Activated naive CD4-positive, alpha-beta T cell treated with anti-CD3 and anti-CD28 coated beads, Interleukin-2, amount 10 ng/mL, durations not matched to agents 7 days and 5 days (primary cell): ENCODE measurements at regions not wholly inside any gene's neighbourhood (a gene's known extent, or its start where the extent isn't known, plus 50 kb on each side); places are given as distances from the start of the nearest gene placed in this dataset.

Experiments used
- CTCF ChIA-PET: fragments of 350-600 bp; sonication (Branson Sonifier 250); formaldehyde crosslinking; loops from one replicate; lab custom pipeline; 2021; ENCODE audit warnings: antibody characterized with exemption; lab: Charles Lee
- DNase-seq: peaks from one replicate; pipeline ENCODE4 v3.0.0-alpha.2; 2020
- H3K27ac Mint-ChIP-seq: one replicate; pipeline ENCODE4 v1.8.0; 2021; ENCODE audit warnings: mild to moderate bottlenecking, moderate library complexity, mixed read lengths
- H3K27me3 Mint-ChIP-seq: one replicate; pipeline ENCODE4 v1.8.0; 2021; ENCODE audit warnings: mild to moderate bottlenecking, mixed read lengths
- H3K36me3 Mint-ChIP-seq: one replicate; pipeline ENCODE4 v1.8.0; 2021; ENCODE audit warnings: mixed read lengths
- H3K4me1 Mint-ChIP-seq: one replicate; pipeline ENCODE4 v1.8.0; 2021; ENCODE audit warnings: mixed read lengths
- H3K4me3 Mint-ChIP-seq: one replicate; pipeline ENCODE4 v1.8.0; 2021; ENCODE audit warnings: mild to moderate bottlenecking, moderate library complexity, mixed read lengths
- H3K9me3 Mint-ChIP-seq: one replicate; pipeline ENCODE4 v1.8.0; 2021; ENCODE audit warnings: mixed read lengths

- H3K4me3 Mint-ChIP-seq: no peak overlapping the region
- no peaks in the 10 kb centered on the region for H3K27me3 Mint-ChIP-seq
- H3K4me1 Mint-ChIP-seq: no peaks in the 10 kb centered on the region
- no peak for DNase-seq
- CTCF ChIA-PET: no interaction called here
- no peak overlapping the region for H3K27ac Mint-ChIP-seq
- peaks cover 4% of the 10 kb centered on the region for H3K9me3 Mint-ChIP-seq
- H3K36me3 Mint-ChIP-seq: no peaks in the 10 kb centered on the region
These were observed 74.9 kb upstream of the DBX1 start for GRCh38 chr11:20235164-20235563.

DNA sequence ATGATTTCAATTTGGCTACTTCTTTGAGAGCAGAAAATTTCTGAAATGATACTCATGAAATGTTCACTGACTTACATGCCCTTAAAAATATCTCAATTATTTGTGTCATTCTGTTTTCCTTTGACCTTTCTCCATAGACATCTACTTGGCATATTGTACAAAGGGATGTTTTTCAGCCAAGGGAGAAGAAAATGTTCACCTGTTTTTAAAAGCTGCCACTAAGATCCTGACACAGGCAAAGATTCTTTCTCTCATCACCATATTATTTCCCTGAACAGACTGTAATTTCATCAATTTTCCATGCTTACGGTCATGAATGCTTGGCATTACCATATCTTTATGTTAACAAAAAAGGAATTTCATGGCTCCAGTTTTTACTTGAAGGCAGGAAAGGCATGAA lies 67.4 kb upstream of the DBX1 start:
- H3K27ac Mint-ChIP-seq: no peak overlapping the region
- H3K9me3 Mint-ChIP-seq: no peaks in the 10 kb centered on the region
- no peak for DNase-seq
- CTCF ChIA-PET: no interaction called here
- no peaks in the 10 kb centered on the region for H3K36me3 Mint-ChIP-seq
- H3K4me1 Mint-ChIP-seq: no peaks in the 10 kb centered on the region
- H3K4me3 Mint-ChIP-seq: no peak overlapping the region
- no peaks in the 10 kb centered on the region for H3K27me3 Mint-ChIP-seq

GRCh38 chr11:20226933-20227332 lies 66.7 kb upstream of the DBX1 start:
- Mint-ChIP-seq H3K9me3 (no peaks in the 10 kb centered on the region), H3K4me1 (no peaks in the 10 kb centered on the region), H3K4me3 (no peak overlapping the region), H3K36me3 (no peaks in the 10 kb centered on the region), H3K27ac (no peak overlapping the region), H3K27me3 (no peaks in the 10 kb centered on the region)
- no peak for DNase-seq
- CTCF ChIA-PET: no interaction called here

- no peaks in the 10 kb centered on the region for H3K27me3 Mint-ChIP-seq
- no peak for DNase-seq
- H3K4me3 Mint-ChIP-seq: no peak overlapping the region
- H3K27ac Mint-ChIP-seq: no peak overlapping the region
- no peaks in the 10 kb centered on the region for H3K36me3 Mint-ChIP-seq
- H3K9me3 Mint-ChIP-seq: no peaks in the 10 kb centered on the region
- CTCF ChIA-PET: no interaction called here
- no peaks in the 10 kb centered on the region for H3K4me1 Mint-ChIP-seq
These were observed 61.3 kb upstream of the DBX1 start for GRCh38 chr11:20221566-20221965.

DNA sequence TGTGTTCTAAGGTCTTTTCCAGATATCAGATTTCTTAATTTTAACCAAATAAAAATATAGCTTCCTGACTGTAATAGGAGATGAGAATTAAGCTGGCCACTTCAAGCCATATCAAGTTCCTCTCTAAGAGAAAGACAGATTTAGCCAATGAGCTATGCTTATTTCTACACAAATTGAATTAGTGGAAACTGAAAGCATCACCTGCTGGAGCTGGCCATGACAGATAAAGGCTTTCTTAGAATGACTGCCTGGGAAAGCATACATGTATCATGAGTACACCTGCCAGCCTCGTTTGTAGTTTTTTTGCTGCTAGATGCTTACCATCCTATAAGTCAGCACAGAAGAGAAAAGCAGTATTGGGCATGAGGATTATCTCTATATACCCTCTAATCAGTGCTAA lies 53.5 kb upstream of the DBX1 start:
- CTCF ChIA-PET: no interaction called here
- Mint-ChIP-seq H3K4me3 (no peak overlapping the region), H3K9me3 (no peaks in the 10 kb centered on the region), H3K27ac (no peak overlapping the region), H3K27me3 (peaks cover 26% of the 10 kb centered on the region), H3K4me1 (no peaks in the 10 kb centered on the region), H3K36me3 (no peaks in the 10 kb centered on the region)
- no peak for DNase-seq

DNA sequence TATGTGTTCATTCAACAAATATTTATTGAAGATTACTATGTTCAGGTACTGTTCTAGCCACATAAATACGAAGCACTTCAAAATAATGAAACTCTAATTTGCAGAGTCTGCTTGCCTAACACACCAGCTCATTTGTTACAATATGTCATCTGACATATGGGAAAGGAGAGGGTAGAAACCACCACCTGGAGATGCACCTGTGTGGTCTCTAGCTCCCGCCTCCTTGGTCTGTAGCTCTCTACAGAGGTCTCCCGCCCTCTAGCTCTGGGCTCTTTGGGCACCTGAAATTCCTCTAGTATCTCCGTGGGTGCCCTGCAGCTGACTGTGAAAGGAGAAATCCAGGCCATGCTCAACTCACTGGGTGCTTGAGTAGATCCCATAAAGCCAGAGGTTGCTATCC lies 51.4 kb upstream of the DBX1 start:
- peaks cover 2% of the 10 kb centered on the region for H3K4me1 Mint-ChIP-seq
- no peaks in the 10 kb centered on the region for H3K36me3 Mint-ChIP-seq

More for the DNA sequence above, 51.4 kb upstream of the DBX1 start:
- no peak overlapping the region for H3K27ac Mint-ChIP-seq
- no peaks in the 10 kb centered on the region for H3K9me3 Mint-ChIP-seq
- CTCF ChIA-PET: no interaction called here
- DNase-seq: no peak
- H3K4me3 Mint-ChIP-seq: no peak overlapping the region
- H3K27me3 Mint-ChIP-seq: peaks cover 47% of the 10 kb centered on the region
